Naive B cell (primary cell): ENCODE measurements at regions not wholly inside any gene's neighbourhood (a gene's known extent, or its start where the extent isn't known, plus 50 kb on each side); places are given as distances from the start of the nearest gene placed in this dataset.

ENCODE experiments used
- ATAC-seq, 2 donors: fragments of 150-1000 bp; cut with Tn5 transposase; 2 replicates each; pipeline ENCODE4 v1.10.0; 2021; ENCODE audit warnings: low read depth in 2 of 2, mild to moderate bottlenecking in 2 of 2, moderate library complexity in 2 of 2
- DNase-seq: peaks from one replicate; pipeline ENCODE4 v3.0.0; 2022
- H3K27ac Mint-ChIP-seq, 6 donors: one replicate each; pipeline ENCODE4 v1.8.0; 2020 to 2022; ENCODE audit warnings: mild to moderate bottlenecking in 6 of 6, mixed read lengths in 6 of 6, moderate library complexity in 5 of 6, inconsistent platforms in 2 of 6
- H3K27me3 Mint-ChIP-seq, 3 donors: one replicate each; pipeline ENCODE4 v1.8.0; 2021 to 2022; ENCODE audit warnings: mixed read lengths in 3 of 3, mild to moderate bottlenecking in 1 of 3
- H3K36me3 Mint-ChIP-seq, 2 donors: one replicate each; pipeline ENCODE4 v1.8.0; 2020 to 2022; ENCODE audit warnings: mixed read lengths in 2 of 2, inconsistent platforms in 1 of 2, mild to moderate bottlenecking in 1 of 2
- H3K4me1 Mint-ChIP-seq, 3 donors: one replicate each; pipeline ENCODE4 v1.8.0; 2020 to 2022; ENCODE audit warnings: mixed read lengths in 3 of 3, inconsistent platforms in 1 of 3, mild to moderate bottlenecking in 1 of 3, moderate library complexity in 1 of 3
- H3K4me3 Mint-ChIP-seq, 8 donors: one replicate each; pipeline ENCODE4 v1.8.0; 2020 to 2022; ENCODE audit warnings: mild to moderate bottlenecking in 8 of 8, mixed read lengths in 8 of 8, moderate library complexity in 8 of 8, inconsistent platforms in 2 of 8
- H3K9me3 Mint-ChIP-seq, 7 donors: one replicate each; pipeline ENCODE4 v1.8.0; 2020 to 2022; ENCODE audit warnings: mixed read lengths in 7 of 7, mild to moderate bottlenecking in 5 of 7, inconsistent platforms in 2 of 7, moderate library complexity in 1 of 7

- Mint-ChIP-seq H3K4me1 (no peaks in the 10 kb centered on the region), H3K36me3 (peaks cover 0 to 9% of the 10 kb centered on the region in 2 donors), H3K27me3 (no peaks in the 10 kb centered on the region), H3K27ac (no peak overlapping the region), H3K4me3 (no peak overlapping the region), H3K9me3 (peaks cover 0 to 6% (median 2%) of the 10 kb centered on the region in 7 donors)
- ATAC-seq, result no peak
- no peak for DNase-seq
Observed at GRCh38 chr2:196445991-196446390, 193.5 kb upstream of the CCDC150 start.

DNA sequence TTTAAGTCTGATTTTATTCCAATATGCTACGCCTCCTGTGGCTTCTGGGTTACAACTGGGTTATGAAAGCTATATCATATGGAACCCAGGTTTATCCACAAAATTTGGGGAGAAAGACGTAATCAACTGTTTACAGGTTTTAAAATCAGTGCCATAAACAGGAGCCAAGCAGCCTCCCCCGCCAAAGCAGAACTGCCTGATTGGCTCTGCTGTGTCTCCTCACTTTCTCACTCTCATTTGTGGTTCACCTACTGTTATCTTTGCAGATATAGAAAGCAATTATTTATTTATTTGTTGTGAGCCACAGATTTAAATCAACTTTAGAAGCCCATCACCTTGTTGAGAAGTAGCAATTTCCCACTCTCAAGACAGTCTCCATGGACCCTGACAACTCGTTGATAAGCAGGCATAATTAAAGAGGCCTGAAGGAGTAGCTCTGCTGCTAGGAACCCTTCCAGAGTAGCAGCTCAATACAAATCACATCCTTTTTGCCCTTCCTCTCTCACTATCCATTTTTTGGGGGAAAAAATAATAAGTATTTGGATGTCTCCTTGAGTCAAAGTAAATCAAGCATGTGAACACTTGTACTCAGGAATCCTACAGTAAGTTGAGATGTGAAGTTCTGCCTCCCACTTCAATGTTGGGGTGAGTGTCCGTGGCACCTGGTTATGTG, 191.0 kb upstream of the CCDC150 start:
- no peak for ATAC-seq
- DNase-seq, result no peak
- peaks cover 0 to 9% of the 10 kb centered on the region in 2 donors for H3K36me3 Mint-ChIP-seq
- no peak overlapping the region for H3K27ac Mint-ChIP-seq
- H3K4me1 Mint-ChIP-seq, result peaks cover 0 to 4% (median 1%) of the 10 kb centered on the region in 3 donors
- no peak overlapping the region for H3K4me3 Mint-ChIP-seq
- no peaks in the 10 kb centered on the region for H3K27me3 Mint-ChIP-seq
- H3K9me3 Mint-ChIP-seq, result peaks cover 0 to 6% (median 2%) of the 10 kb centered on the region in 7 donors

GRCh38 chr2:196449083-196449482, 190.4 kb upstream of the CCDC150 start:
- Mint-ChIP-seq H3K27me3 (no peaks in the 10 kb centered on the region), H3K27ac (no peak overlapping the region), H3K4me3 (no peak overlapping the region), H3K36me3 (peaks cover 0 to 9% of the 10 kb centered on the region in 2 donors), H3K9me3 (peaks cover 0 to 6% (median 2%) of the 10 kb centered on the region in 7 donors), H3K4me1 (peaks cover 0 to 5% (median 4%) of the 10 kb centered on the region in 3 donors)
- ATAC-seq (no peak), DNase-seq (no peak)

DNA sequence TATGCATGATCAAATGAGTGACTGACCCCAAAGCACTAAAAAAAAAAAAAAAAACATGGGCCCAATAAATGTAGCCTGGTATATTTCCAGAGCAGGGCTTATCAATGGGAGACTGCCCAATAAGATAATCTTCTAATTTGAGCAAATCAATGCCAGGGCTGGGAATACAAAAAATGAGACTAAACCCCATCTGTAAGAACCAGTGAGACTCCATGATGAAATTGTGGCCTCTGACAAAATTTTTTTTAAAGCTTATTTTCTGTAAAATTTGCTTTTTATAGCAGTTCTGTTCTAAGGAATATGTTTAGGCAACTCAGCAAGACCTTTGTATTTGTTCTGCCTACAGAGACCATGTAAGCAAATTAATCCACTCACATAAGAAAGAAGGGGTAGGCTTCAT, 186.8 kb upstream of the CCDC150 start:
- Mint-ChIP-seq H3K9me3 (no peaks in the 10 kb centered on the region), H3K4me1 (peaks cover 0 to 5% (median 4%) of the 10 kb centered on the region in 3 donors), H3K27ac (no peak overlapping the region), H3K27me3 (peaks cover 13 to 16% (median 16%) of the 10 kb centered on the region in 3 donors), H3K4me3 (no peak overlapping the region), H3K36me3 (no peaks in the 10 kb centered on the region)
- no peak for ATAC-seq
- no peak for DNase-seq

DNA sequence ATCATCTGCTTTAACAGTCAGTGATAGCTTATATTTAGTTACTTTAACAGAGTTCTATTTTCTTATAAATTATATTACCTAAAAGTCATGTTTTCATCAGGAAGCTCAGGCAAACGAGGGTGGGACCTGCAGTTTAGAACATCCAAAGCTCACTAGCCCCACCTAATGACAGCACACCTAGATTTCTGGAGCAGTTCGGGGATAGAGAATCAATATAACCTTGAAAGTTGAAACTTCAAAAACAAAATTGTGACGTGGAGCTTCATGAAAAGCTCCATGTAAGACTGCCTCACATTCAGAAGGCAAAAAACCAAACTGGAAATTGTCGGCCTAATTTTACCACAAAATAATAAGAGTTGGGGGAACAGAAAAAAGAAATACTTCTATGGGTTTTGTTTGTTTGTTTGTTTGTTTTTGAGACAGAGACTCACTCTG, 185.9 kb upstream of the CCDC150 start:
- peaks cover 0 to 5% (median 4%) of the 10 kb centered on the region in 3 donors for H3K4me1 Mint-ChIP-seq
- no peak overlapping the region for H3K4me3 Mint-ChIP-seq
- peak; percentile 24 for DNase-seq
- H3K36me3 Mint-ChIP-seq, result no peaks in the 10 kb centered on the region
- H3K9me3 Mint-ChIP-seq, result no peaks in the 10 kb centered on the region
- ATAC-seq, result peak; percentile 45 to 55
- peaks cover 21 to 24% (median 22%) of the 10 kb centered on the region in 3 donors for H3K27me3 Mint-ChIP-seq
- H3K27ac Mint-ChIP-seq, result peak overlapping the region in 1 of 6 donors; percentile 21

DNA sequence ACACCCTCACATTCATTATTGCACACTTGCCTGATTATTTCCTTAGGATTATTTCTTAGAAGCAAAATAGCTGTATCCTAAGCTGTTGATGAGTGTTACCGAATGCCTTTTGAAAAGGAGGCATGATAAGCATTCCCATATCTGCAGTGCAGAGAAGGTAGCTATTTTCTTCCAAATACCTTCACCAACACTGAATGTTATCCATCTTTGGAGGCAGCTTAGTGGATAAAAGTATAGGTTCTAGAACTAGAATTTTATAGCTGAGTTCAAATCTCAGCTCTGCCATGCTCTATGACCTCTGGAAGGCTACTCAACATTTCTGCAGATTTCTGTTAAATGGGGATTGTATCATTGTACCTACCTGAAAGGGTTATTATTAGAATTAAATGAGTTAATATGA, 185.0 kb upstream of the CCDC150 start:
- Mint-ChIP-seq H3K36me3 (no peaks in the 10 kb centered on the region), H3K27me3 (peaks cover 29 to 32% (median 30%) of the 10 kb centered on the region in 3 donors), H3K9me3 (no peaks in the 10 kb centered on the region), H3K4me1 (peaks cover 7 to 12% (median 10%) of the 10 kb centered on the region in 3 donors), H3K27ac (no peak overlapping the region), H3K4me3 (no peak overlapping the region)
- no peak for DNase-seq
- ATAC-seq, result no peak

DNA sequence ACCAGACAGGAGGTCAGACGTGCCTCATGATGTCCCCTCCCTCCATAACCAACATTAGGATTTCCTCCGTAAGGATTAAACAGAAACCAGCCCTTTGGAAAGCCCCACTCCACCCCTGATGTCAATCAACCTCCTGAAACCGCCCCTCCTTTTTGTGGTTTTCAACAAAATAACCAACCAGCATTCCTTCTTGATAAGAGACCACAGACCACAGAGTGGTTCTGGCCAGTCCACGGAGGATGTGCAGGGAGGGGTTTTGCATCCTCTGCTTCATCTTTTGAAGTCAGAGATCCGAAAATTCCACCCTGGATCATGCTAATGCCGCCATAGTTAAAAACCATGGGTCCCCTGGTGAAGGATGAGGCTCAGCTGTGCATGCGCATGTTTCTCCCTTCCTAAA, 180.0 kb upstream of the CCDC150 start:
- Mint-ChIP-seq H3K4me1 (peaks cover 15 to 26% (median 21%) of the 10 kb centered on the region in 3 donors), H3K36me3 (peaks cover 4 to 8% of the 10 kb centered on the region in 2 donors), H3K27ac (peak overlapping the region in 1 of 6 donors; percentile 17), H3K27me3 (peaks cover 51 to 55% (median 53%) of the 10 kb centered on the region in 3 donors), H3K9me3 (peaks cover 0 to 11% (median 7%) of the 10 kb centered on the region in 7 donors), H3K4me3 (peak overlapping the region in 3 of 8 donors; percentile 4 to 40 (median 12))
- ATAC-seq, result peak; percentile 46 to 47
- DNase-seq, result no peak

- peak overlapping the region in 1 of 8 donors; percentile 54 for H3K4me3 Mint-ChIP-seq
- peaks cover 15 to 26% (median 21%) of the 10 kb centered on the region in 3 donors for H3K4me1 Mint-ChIP-seq
- DNase-seq (no peak), ATAC-seq (peak in 1 of 2 donors; percentile 27)
- no peak overlapping the region for H3K27ac Mint-ChIP-seq
- H3K36me3 Mint-ChIP-seq, result peaks cover 4 to 8% of the 10 kb centered on the region in 2 donors
- peaks cover 31 to 47% (median 40%) of the 10 kb centered on the region in 3 donors for H3K27me3 Mint-ChIP-seq
- peaks cover 0 to 11% (median 7%) of the 10 kb centered on the region in 7 donors for H3K9me3 Mint-ChIP-seq
Observed at GRCh38 chr2:196463706-196464105, 175.8 kb upstream of the CCDC150 start.

- peak overlapping the region in 1 of 6 donors; percentile 43 for H3K27ac Mint-ChIP-seq
- H3K27me3 Mint-ChIP-seq, result peaks cover 29 to 45% (median 40%) of the 10 kb centered on the region in 3 donors
- peaks cover 11 to 21% (median 16%) of the 10 kb centered on the region in 3 donors for H3K4me1 Mint-ChIP-seq
- peaks cover 4 to 8% of the 10 kb centered on the region in 2 donors for H3K36me3 Mint-ChIP-seq
- ATAC-seq (no peak), DNase-seq (no peak)
- H3K9me3 Mint-ChIP-seq, result peaks cover 0 to 11% (median 7%) of the 10 kb centered on the region in 7 donors
- H3K4me3 Mint-ChIP-seq, result no peak overlapping the region
Observed at GRCh38 chr2:196464311-196464710, 175.2 kb upstream of the CCDC150 start.

DNA sequence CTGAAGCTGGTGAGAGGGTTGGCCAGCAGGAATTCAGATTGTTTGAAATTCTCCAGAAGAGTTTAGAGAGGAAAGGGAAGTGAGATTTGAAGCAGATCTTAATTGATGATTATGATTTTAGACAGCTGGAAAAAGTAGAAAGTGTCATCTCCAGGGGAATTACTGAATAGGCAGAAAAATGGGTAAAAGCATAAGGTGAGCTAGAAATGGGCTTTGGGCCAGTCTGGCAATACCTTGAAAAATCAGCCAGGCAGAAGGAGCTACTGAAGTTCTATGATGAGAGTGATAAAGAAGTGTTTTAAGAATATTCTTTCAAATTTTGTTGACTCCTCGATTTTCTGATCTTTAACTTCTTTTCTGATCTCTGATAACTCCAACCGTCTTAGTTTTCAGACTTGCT, 172.9 kb upstream of the CCDC150 start:
- no peak overlapping the region for H3K4me3 Mint-ChIP-seq
- H3K36me3 Mint-ChIP-seq, result peaks cover 2 to 4% of the 10 kb centered on the region in 2 donors
- ATAC-seq (no peak), DNase-seq (no peak)
- peaks cover 8 to 26% (median 21%) of the 10 kb centered on the region in 3 donors for H3K27me3 Mint-ChIP-seq
- no peak overlapping the region for H3K27ac Mint-ChIP-seq
- peaks cover 4 to 12% (median 8%) of the 10 kb centered on the region in 3 donors for H3K4me1 Mint-ChIP-seq
- H3K9me3 Mint-ChIP-seq, result peaks cover 0 to 7% (median 3%) of the 10 kb centered on the region in 7 donors

GRCh38 chr2:196468394-196468793, 171.1 kb upstream of the CCDC150 start:
- Mint-ChIP-seq H3K27ac (no peak overlapping the region), H3K27me3 (peaks cover 7 to 28% (median 19%) of the 10 kb centered on the region in 3 donors), H3K36me3 (peaks cover 0 to 4% of the 10 kb centered on the region in 2 donors), H3K4me3 (no peak overlapping the region), H3K4me1 (peaks cover 4 to 7% (median 6%) of the 10 kb centered on the region in 3 donors), H3K9me3 (peaks cover 0 to 5% (median 2%) of the 10 kb centered on the region in 7 donors)
- no peak for ATAC-seq
- no peak for DNase-seq

GRCh38 chr2:196473617-196474016, 165.9 kb upstream of the CCDC150 start:
- Mint-ChIP-seq H3K36me3 (no peaks in the 10 kb centered on the region), H3K9me3 (no peaks in the 10 kb centered on the region), H3K4me3 (no peak overlapping the region), H3K27ac (no peak overlapping the region), H3K27me3 (peaks cover 5 to 14% (median 12%) of the 10 kb centered on the region in 3 donors), H3K4me1 (no peaks in the 10 kb centered on the region)
- ATAC-seq (no peak), DNase-seq (no peak)

DNA sequence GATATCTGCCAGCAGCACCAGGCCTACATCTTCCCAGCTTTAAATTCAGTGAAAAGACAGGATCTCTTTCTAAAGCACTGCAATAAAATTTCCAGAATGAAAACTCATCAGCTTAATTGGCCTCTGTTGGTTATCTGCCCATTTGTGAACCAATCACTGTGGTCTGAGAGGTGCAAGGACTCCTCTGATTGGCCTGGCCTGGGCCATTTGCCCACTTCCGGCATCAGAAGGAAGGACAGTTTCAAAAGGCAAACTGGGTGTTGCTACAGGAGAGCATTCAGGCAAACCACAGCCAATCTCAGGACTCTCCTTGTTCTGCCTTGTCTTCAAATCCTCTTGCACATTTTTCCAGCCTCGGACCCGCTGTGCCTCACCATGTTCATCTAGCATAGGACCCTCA, 163.9 kb upstream of the CCDC150 start:
- H3K4me1 Mint-ChIP-seq, result no peaks in the 10 kb centered on the region
- peaks cover 4 to 19% (median 18%) of the 10 kb centered on the region in 3 donors for H3K27me3 Mint-ChIP-seq
- DNase-seq (no peak), ATAC-seq (no peak)
- no peaks in the 10 kb centered on the region for H3K9me3 Mint-ChIP-seq
- H3K4me3 Mint-ChIP-seq, result no peak overlapping the region
- no peak overlapping the region for H3K27ac Mint-ChIP-seq
- H3K36me3 Mint-ChIP-seq, result no peaks in the 10 kb centered on the region

GRCh38 chr2:196478588-196478987, 160.9 kb upstream of the CCDC150 start:
- Mint-ChIP-seq H3K9me3 (no peaks in the 10 kb centered on the region), H3K27ac (no peak overlapping the region), H3K4me3 (no peak overlapping the region), H3K27me3 (peaks cover 4 to 22% (median 20%) of the 10 kb centered on the region in 3 donors), H3K4me1 (no peaks in the 10 kb centered on the region), H3K36me3 (no peaks in the 10 kb centered on the region)
- ATAC-seq (no peak), DNase-seq (no peak)
